H1 (cell line): ENCODE measurements at regions not wholly inside any gene's neighbourhood (a gene's known extent, or its start where the extent isn't known, plus 50 kb on each side); places are given as distances from the start of the nearest gene placed in this dataset.

Source experiments
- CTCF ChIA-PET: fragments of 300-600 bp; sonication (Branson Sonifier 250); formaldehyde crosslinking; loops from one replicate; lab custom pipeline; 2021; ENCODE audit not compliant: partially characterized antibody; lab: Charles Lee
- POLR2A ChIA-PET: fragments of 300-600 bp; sonication (Branson Sonifier 250); formaldehyde crosslinking; loops from one replicate; lab custom pipeline; 2021; ENCODE audit warnings: inconsistent platforms; ENCODE audit not compliant: partially characterized antibody; lab: Charles Lee
- DNase-seq, 2 experiments: peaks; one replicate each; pipeline versions ENCODE4 v3.0.0 to v3.0.0-alpha.2; 2010 to 2022; ENCODE audit warnings: low spot score in 2 of 2, low read depth in 1 of 2, mixed read lengths in 1 of 2
- FAIRE-seq: peaks from 2 replicates; lab custom pipeline; 2011; peaks lifted over from hg19 to GRCh38; lab: Jason Lieb, UNC
- H2AFZ ChIP-seq: 2 replicates; pipeline ENCODE4 v1.8.1; 2012; ENCODE audit warnings: low read length, inconsistent platforms
- H2AK5ac ChIP-seq: 2 replicates; pipeline ENCODE4 v1.6.1; 2013; ENCODE audit warnings: low read depth, low read length
- H2BK120ac ChIP-seq: replicated peaks from 2 replicates; pipeline ENCODE3; 2013; ENCODE audit warnings: low read depth, low read length, inconsistent platforms
- H2BK12ac ChIP-seq: 2 replicates; pipeline ENCODE4 v1.6.1; 2013; ENCODE audit warnings: low read depth, low read length
- H2BK15ac ChIP-seq: 2 replicates; pipeline ENCODE4 v1.6.1; 2013; ENCODE audit warnings: low read length
- H2BK20ac ChIP-seq: 2 replicates; pipeline ENCODE4 v1.6.1; 2013; ENCODE audit warnings: low read length
- H2BK5ac ChIP-seq: 2 replicates; pipeline ENCODE4 v1.6.1; 2013; ENCODE audit warnings: low read depth, low read length
- H3K14ac ChIP-seq: 2 replicates; pipeline ENCODE4 v1.6.1; 2013; ENCODE audit warnings: inconsistent platforms; ENCODE audit not compliant: insufficient read length
- H3K18ac ChIP-seq: 2 replicates; pipeline ENCODE4 v1.6.1; 2013; ENCODE audit warnings: low read length; ENCODE audit errors: extremely low read depth
- H3K23ac ChIP-seq: 2 replicates; pipeline ENCODE4 v1.6.1; 2013; ENCODE audit warnings: inconsistent platforms; ENCODE audit not compliant: insufficient read length
- H3K23me2 ChIP-seq: 2 replicates; pipeline ENCODE4 v1.6.1; 2013; ENCODE audit warnings: low read depth, low read length
- H3K27ac ChIP-seq: 2 replicates; pipeline ENCODE4 v1.6.1; 2011; ENCODE audit warnings: low read depth, low read length, inconsistent platforms
- H3K27me3 ChIP-seq, 4 experiments: replicated peaks in 1 of 4; 1 replicate in 1 of 4; 2 replicates in 3 of 4; pipeline versions ENCODE4 v1.6.1 to v1.8.1; 2011 to 2013; ENCODE audit warnings: low read length in 3 of 4, mild to moderate bottlenecking in 3 of 4, inconsistent platforms in 2 of 4, mixed read lengths in 2 of 4, moderate library complexity in 1 of 4; ENCODE audit not compliant: control insufficient read depth in 3 of 4, insufficient read depth in 3 of 4; ENCODE audit errors: extremely low read depth in 1 of 4
- H3K36me3 ChIP-seq, 4 experiments: 2 replicates each; pipeline versions ENCODE4 v1.6.1 to v1.8.1; 2011 to 2013; ENCODE audit warnings: mild to moderate bottlenecking in 4 of 4, low read length in 3 of 4, moderate library complexity in 2 of 4, control low read depth in 1 of 4, inconsistent platforms in 1 of 4; ENCODE audit not compliant: insufficient read depth in 4 of 4, control insufficient read depth in 2 of 4
- H3K4ac ChIP-seq: replicated peaks from 2 replicates; pipeline ENCODE3; 2013; ENCODE audit warnings: low read length, low read depth, mixed read lengths, inconsistent platforms; ENCODE audit not compliant: insufficient read length
- H3K4me1 ChIP-seq, 4 experiments: replicated peaks in 1 of 4; 1 replicate in 1 of 4; 2 replicates in 3 of 4; pipeline versions ENCODE4 v1.6.1 to v1.8.1; 2011 to 2013; ENCODE audit warnings: low read length in 3 of 4, inconsistent platforms in 2 of 4, mixed read lengths in 1 of 4; ENCODE audit not compliant: insufficient read depth in 4 of 4, control insufficient read depth in 3 of 4
- H3K4me2 ChIP-seq, 2 experiments: 2 replicates each; pipeline versions ENCODE4 v1.6.1 to v1.8.1; 2011 to 2013; ENCODE audit warnings: low read depth in 2 of 2, low read length in 2 of 2, control low read depth in 1 of 2, inconsistent platforms in 1 of 2, mild to moderate bottlenecking in 1 of 2; ENCODE audit not compliant: insufficient read depth in 1 of 2
- H3K4me3 ChIP-seq, 4 experiments: fragments of 200-600, 300-600 bp in 1 of 4; sonication (generic), shearing (Covaris generic), sonication (Bioruptor Twin) in 1 of 4; 2 replicates each; pipeline versions ENCODE4 v1.5.1 to v1.8.1; 2011 to 2016; ENCODE audit warnings: low read length in 4 of 4, low read depth in 3 of 4, control low read depth in 2 of 4, inconsistent platforms in 2 of 4, mild to moderate bottlenecking in 2 of 4, mixed read lengths in 1 of 4, moderate library complexity in 1 of 4; ENCODE audit not compliant: insufficient read depth in 2 of 4; ENCODE audit errors: extremely low read depth in 1 of 4
- H3K56ac ChIP-seq: replicated peaks from 2 replicates; pipeline ENCODE3; 2013; ENCODE audit warnings: low read depth, mild to moderate bottlenecking, mixed read lengths, low read length, inconsistent platforms; ENCODE audit not compliant: insufficient read length
- H3K79me1 ChIP-seq: 2 replicates; pipeline ENCODE4 v1.6.1; 2013; ENCODE audit warnings: low read depth, low read length, control low read depth
- H3K79me2 ChIP-seq, 2 experiments: 2 replicates each; pipeline versions ENCODE4 v1.6.1 to v1.8.1; 2012 to 2013; ENCODE audit warnings: low read length in 2 of 2, mild to moderate bottlenecking in 2 of 2, inconsistent platforms in 1 of 2; ENCODE audit not compliant: insufficient read depth in 2 of 2, control insufficient read depth in 1 of 2
- H3K9ac ChIP-seq, 4 experiments: replicated peaks in 1 of 4; 1 replicate in 1 of 4; 2 replicates in 3 of 4; pipeline versions ENCODE4 v1.6.1 to v1.8.1; 2011 to 2013; ENCODE audit warnings: low read depth in 3 of 4, low read length in 3 of 4, control low read depth in 2 of 4, mild to moderate bottlenecking in 2 of 4, moderate library complexity in 2 of 4, inconsistent platforms in 1 of 4; ENCODE audit errors: extremely low read depth in 1 of 4
- H3K9me3 ChIP-seq, 2 experiments: 2 replicates each; pipeline versions ENCODE4 v1.6.1 to v1.8.1; 2012 to 2013; ENCODE audit warnings: mild to moderate bottlenecking in 2 of 2, moderate library complexity in 2 of 2, control low read depth in 1 of 2, inconsistent platforms in 1 of 2, low read depth in 1 of 2, low read length in 1 of 2, mixed read lengths in 1 of 2; ENCODE audit not compliant: insufficient read depth in 2 of 2
- H4K20me1 ChIP-seq, 2 experiments: replicated peaks in 1 of 2; 2 replicates each; pipeline versions ENCODE3 to v1.8.1; 2011 to 2013; ENCODE audit warnings: inconsistent platforms in 2 of 2, low read length in 2 of 2, mild to moderate bottlenecking in 1 of 2; ENCODE audit not compliant: insufficient read depth in 2 of 2, control insufficient read depth in 1 of 2
- H4K5ac ChIP-seq: 2 replicates; pipeline ENCODE4 v1.6.1; 2013; ENCODE audit warnings: low read length, low read depth, mixed read lengths, inconsistent platforms; ENCODE audit not compliant: insufficient read length
- H4K8ac ChIP-seq: 2 replicates; pipeline ENCODE4 v1.8.0; 2013; ENCODE audit warnings: mild to moderate bottlenecking, moderate library complexity, low read length, inconsistent platforms; ENCODE audit not compliant: insufficient read depth; ENCODE audit errors: extremely low read depth
- H4K91ac ChIP-seq: replicated peaks from 2 replicates; pipeline ENCODE3; 2013; ENCODE audit warnings: low read length, mixed read lengths, inconsistent platforms; ENCODE audit not compliant: insufficient read length
- CREB1 ChIP-seq: IDR thresholded peaks from 2 replicates; pipeline ENCODE4 v1.6.1; 2012; ENCODE audit warnings: inconsistent platforms
- CTBP2 ChIP-seq: IDR thresholded peaks from 2 replicates; pipeline ENCODE4 v1.7.0; 2011; ENCODE audit warnings: borderline replicate concordance, mild to moderate bottlenecking, moderate library complexity, mixed read lengths, low read length; ENCODE audit not compliant: insufficient read depth, insufficient read length
- EZH2 ChIP-seq: fragments of 200-600 bp; sonication (generic); IDR thresholded peaks from 2 replicates; pipeline ENCODE4 v1.7.1; 2012; ENCODE audit warnings: low read depth, mild to moderate bottlenecking, moderate library complexity, low read length, inconsistent platforms; ENCODE audit not compliant: severe bottlenecking
- HDAC6 ChIP-seq: IDR thresholded peaks from one replicate; pipeline ENCODE4 v1.7.1; 2012; ENCODE audit warnings: low read depth, mild to moderate bottlenecking, inconsistent platforms, low read length, moderate library complexity
- SP4 ChIP-seq: IDR thresholded peaks from 2 replicates; pipeline ENCODE4 v1.6.1; 2012; ENCODE audit warnings: low read length, inconsistent platforms
- YY1 ChIP-seq: IDR thresholded peaks from 2 replicates; pipeline ENCODE4 v1.6.1; 2011; ENCODE audit warnings: low read depth, mild to moderate bottlenecking, low read length
- WGBS, 2 experiments: shearing (Covaris generic) in 1 of 2; methylation state at CpG; one replicate each; pipeline versions ENCODE4 v1.1.6 to v1.1.7; 2013 to 2015; ENCODE audit warnings: low lambda C conversion rate in 2 of 2, mixed read lengths in 2 of 2, inconsistent platforms in 1 of 2, low coverage in 1 of 2, missing lambda C conversion rate in 1 of 2; ENCODE audit not compliant: insufficient replicate concordance in 2 of 2, insufficient coverage in 1 of 2, insufficient read length in 1 of 2; ENCODE audit errors: extremely low coverage in 1 of 2, missing lambda C conversion rate in 1 of 2; 5-methylcytosine and 5-hydroxymethylcytosine counted together

DNA sequence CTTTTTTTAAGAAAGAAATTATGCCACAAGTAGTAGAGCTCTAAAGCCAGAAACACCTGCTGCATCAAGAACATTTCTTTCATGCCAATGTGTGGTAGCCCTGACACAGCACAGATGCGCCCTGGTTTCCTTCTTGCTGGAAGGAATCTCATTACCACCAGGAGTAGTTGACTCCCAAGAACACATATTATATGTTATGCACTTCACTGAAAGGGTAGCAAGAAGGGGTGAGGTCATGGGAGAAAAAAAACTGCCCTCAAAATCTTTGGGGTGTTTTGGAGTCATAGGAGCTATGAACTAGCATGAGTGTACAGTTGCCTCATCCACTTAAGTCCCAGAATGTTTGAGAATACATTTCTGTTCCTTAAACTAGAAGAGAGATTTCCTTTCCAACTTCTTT, 185.8 kb upstream of the C1QTNF7 start:
- TF ChIP-seq CTBP2 (no peak), SP4 (no peak), CREB1 (no peak), HDAC6 (no peak), EZH2 (no peak), YY1 (no peak)
- no peak overlapping the region for H3K27ac ChIP-seq
- H3K4me3 ChIP-seq, result no peak overlapping the region
- no peak overlapping the region for H2BK20ac ChIP-seq
- H3K4ac ChIP-seq, result no peak overlapping the region
- CTCF ChIA-PET, result interaction anchor here (0.6 to 2.6 kb wide), 6 partner anchors 154 to 1383 kb away, joined by 3 to 16 read pairs (median 5); no protein-coding TSS in a partner anchor
- no peaks in the 10 kb centered on the region for H3K4me1 ChIP-seq
- H3K56ac ChIP-seq, result no peak overlapping the region
- no peaks in the 10 kb centered on the region for H3K23me2 ChIP-seq
- H2BK15ac ChIP-seq, result no peak overlapping the region
- H2BK120ac ChIP-seq, result no peak overlapping the region
- peaks cover 0 to 1% (median 0%) of the 10 kb centered on the region in 4 experiments; a peak in 1 of 7 replicates for H3K27me3 ChIP-seq
- H2BK12ac ChIP-seq, result no peak overlapping the region
- no peaks in the 10 kb centered on the region for H3K36me3 ChIP-seq
- no peak overlapping the region for H3K23ac ChIP-seq
- no peak overlapping the region for H3K18ac ChIP-seq
- H2BK5ac ChIP-seq, result no peak overlapping the region
- no peak overlapping the region for H3K14ac ChIP-seq
- H4K91ac ChIP-seq, result no peak overlapping the region
- H3K79me1 ChIP-seq, result no peaks in the 10 kb centered on the region; the same call in 1 of the 2 replicates
- H2AFZ ChIP-seq, result no peak overlapping the region
- no peak overlapping the region for H4K5ac ChIP-seq
- H3K79me2 ChIP-seq, result no peaks in the 10 kb centered on the region
- no peak overlapping the region for H3K4me2 ChIP-seq
- H4K8ac ChIP-seq, result no peak overlapping the region
- no peaks in the 10 kb centered on the region for H4K20me1 ChIP-seq
- POLR2A ChIA-PET, result no interaction called here
- no peak for DNase-seq
- H3K9ac ChIP-seq, result no peak overlapping the region
- 84% methylated on average over 1 of the region's 1 CpG; no CpG with 5 or more reads in 1 of the 2 experiments for WGBS, 2 experiments
- FAIRE-seq, result no peak
- H2AK5ac ChIP-seq, result no peak overlapping the region
- H3K9me3 ChIP-seq, result no peaks in the 10 kb centered on the region
